ENCODE measurements at regions not wholly inside any gene's neighbourhood (a gene's known extent, or its start where the extent isn't known, plus 50 kb on each side); places are given as distances from the start of the nearest gene placed in this dataset.

DNA sequence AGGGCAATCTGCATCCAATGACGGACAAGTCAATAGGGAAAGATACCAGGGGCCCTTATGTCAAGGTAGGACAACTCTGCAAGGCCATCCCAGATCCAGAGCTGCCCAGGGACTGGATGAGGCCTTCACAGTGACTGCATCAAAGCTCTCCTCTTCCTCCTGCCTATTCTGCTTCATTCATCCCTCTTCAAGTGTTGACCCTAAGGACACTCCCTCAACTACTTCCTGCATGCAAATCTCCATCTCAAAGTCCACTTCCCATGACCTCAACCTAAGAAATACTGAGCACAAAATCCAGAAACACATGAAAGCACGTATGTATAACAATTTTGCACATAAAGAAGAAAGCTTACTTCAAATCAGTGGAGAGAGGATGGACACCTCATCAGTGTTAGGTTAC is 182.3 kb downstream of the AVL9 start:
- Histone ChIP-seq H3K9me2 (replicated peaks; ENCODE audit: low read depth, low read length) (no peaks in the 10 kb centered on the region), H4K20me1 (ENCODE audit: insufficient read depth, low read length, poor library complexity, severe bottlenecking) (no peaks in the 10 kb centered on the region), H3K9ac (ENCODE audit: low read depth, low read length, poor library complexity, severe bottlenecking) (no peak overlapping the region), H3K79me2 (ENCODE audit: insufficient read depth, low read length) (no peaks in the 10 kb centered on the region), H3K27me3 (ENCODE audit: insufficient read depth, low read length, poor library complexity, severe bottlenecking) (no peaks in the 10 kb centered on the region), H3K9me3 (ENCODE audit: insufficient read depth, low read depth, low read length) (no peaks in the 10 kb centered on the region), H3K4me3 (ENCODE audit: low read length, poor library complexity, severe bottlenecking) (no peak overlapping the region), H3K36me3 (ENCODE audit: insufficient read depth, low read length) (no peaks in the 10 kb centered on the region), H3K4me1 (ENCODE audit: insufficient read depth, low read length, poor library complexity, severe bottlenecking) (no peaks in the 10 kb centered on the region), H3F3A (ENCODE audit: low read depth) (no peaks in the 10 kb centered on the region), H2AFZ (ENCODE audit: low read length) (no peak overlapping the region), H3K4me2 (ENCODE audit: low read depth, low read length, poor library complexity, severe bottlenecking) (no peak overlapping the region)
- no peak for TF ChIP-seq EZH2phosphoT487 (IDR thresholded peaks at IDR 0.05; ENCODE audit: borderline replicate concordance)
- TF ChIP-seq, protein P1, sequence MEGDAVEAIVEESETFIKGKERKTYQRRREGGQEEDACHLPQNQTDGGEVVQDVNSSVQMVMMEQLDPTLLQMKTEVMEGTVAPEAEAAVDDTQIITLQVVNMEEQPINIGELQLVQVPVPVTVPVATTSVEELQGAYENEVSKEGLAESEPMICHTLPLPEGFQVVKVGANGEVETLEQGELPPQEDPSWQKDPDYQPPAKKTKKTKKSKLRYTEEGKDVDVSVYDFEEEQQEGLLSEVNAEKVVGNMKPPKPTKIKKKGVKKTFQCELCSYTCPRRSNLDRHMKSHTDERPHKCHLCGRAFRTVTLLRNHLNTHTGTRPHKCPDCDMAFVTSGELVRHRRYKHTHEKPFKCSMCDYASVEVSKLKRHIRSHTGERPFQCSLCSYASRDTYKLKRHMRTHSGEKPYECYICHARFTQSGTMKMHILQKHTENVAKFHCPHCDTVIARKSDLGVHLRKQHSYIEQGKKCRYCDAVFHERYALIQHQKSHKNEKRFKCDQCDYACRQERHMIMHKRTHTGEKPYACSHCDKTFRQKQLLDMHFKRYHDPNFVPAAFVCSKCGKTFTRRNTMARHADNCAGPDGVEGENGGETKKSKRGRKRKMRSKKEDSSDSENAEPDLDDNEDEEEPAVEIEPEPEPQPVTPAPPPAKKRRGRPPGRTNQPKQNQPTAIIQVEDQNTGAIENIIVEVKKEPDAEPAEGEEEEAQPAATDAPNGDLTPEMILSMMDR (conservative IDR thresholded peaks at IDR 0.05; ENCODE audit: low read length): no peak

DNA sequence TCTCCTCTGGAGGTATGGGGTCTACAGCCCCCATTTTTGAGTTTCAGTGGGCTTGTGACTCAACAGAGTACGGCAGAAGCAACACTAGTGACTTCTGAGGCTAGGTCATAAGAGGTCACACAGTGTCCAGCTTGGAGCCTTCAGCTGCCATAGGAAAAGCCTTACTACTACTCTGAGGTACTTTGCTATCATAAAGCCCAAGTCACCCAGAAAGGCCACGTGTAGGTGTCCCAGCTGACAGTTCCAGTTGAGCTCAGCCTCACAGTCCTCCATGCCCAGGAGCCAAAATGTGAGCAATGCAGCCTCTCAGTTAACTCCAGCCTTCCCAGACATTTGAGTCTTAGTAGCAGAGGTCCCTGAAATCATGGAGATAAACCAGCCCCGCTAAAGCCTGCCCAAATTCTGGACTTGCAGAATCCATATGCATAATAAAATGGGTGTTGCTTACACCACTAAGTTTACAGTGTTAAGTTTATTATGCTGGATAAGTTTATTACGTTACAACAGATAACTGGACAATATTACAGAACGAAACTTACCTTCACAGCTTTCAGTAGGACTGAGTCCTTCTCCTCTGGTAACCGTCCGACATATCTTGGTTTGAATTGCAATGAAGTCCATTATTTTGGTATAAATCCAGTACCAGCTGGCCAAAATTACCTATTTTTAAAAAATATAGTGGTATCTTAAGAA is 181.1 kb downstream of the AVL9 start:
- Histone ChIP-seq H2AFZ (ENCODE audit: low read length) (no peak overlapping the region), H3K4me2 (ENCODE audit: low read depth, low read length, poor library complexity, severe bottlenecking) (no peak overlapping the region), H3K9ac (ENCODE audit: low read depth, low read length, poor library complexity, severe bottlenecking) (no peak overlapping the region), H3K9me3 (ENCODE audit: insufficient read depth, low read depth, low read length) (no peaks in the 10 kb centered on the region), H3K36me3 (ENCODE audit: insufficient read depth, low read length) (no peaks in the 10 kb centered on the region), H3K79me2 (ENCODE audit: insufficient read depth, low read length) (no peaks in the 10 kb centered on the region), H3K9me2 (replicated peaks; ENCODE audit: low read depth, low read length) (no peaks in the 10 kb centered on the region), H3K27me3 (ENCODE audit: insufficient read depth, low read length, poor library complexity, severe bottlenecking) (no peaks in the 10 kb centered on the region), H3K4me1 (ENCODE audit: insufficient read depth, low read length, poor library complexity, severe bottlenecking) (no peaks in the 10 kb centered on the region), H3K4me3 (ENCODE audit: low read length, poor library complexity, severe bottlenecking) (no peak overlapping the region), H4K20me1 (ENCODE audit: insufficient read depth, low read length, poor library complexity, severe bottlenecking) (no peaks in the 10 kb centered on the region), H3F3A (ENCODE audit: low read depth) (no peaks in the 10 kb centered on the region)
- no peak for TF ChIP-seq EZH2phosphoT487 (IDR thresholded peaks at IDR 0.05; ENCODE audit: borderline replicate concordance)
- TF ChIP-seq, protein P1 (conservative IDR thresholded peaks at IDR 0.05; ENCODE audit: low read length): no peak

DNA sequence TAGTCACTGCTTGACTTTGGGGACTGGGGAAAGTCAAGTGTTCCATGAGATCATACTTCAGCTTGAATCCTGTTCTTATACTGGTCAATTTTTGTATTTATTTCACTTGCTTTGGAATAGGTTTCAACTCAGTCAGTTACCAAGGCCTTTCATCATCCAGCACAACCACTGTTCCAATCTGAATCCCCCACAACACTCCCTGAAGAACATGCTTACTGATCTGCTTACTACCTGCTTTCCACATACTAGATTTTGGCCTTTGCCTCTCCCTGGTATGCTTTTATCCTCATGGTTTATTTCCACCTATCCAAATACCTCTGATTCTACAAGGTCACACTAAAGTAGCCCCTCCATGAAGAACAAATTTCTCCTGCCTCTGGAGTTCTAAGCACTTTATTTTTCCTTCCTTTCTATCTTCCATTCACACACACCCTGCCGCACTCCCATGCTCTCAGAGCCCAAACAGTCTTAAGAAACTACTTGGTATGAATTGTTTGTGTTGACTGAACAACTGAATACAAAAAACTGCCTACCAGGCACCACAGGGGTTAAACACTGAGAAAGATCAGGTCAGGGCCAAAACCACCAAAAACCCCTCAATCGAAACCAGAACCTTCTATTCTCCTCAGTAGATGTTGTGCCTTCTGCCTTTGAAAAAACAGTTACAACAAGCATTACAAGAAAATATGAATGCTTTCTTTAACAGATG is 178.1 kb downstream of the AVL9 start:
- no peak overlapping the region for H3K4me2 ChIP-seq (ENCODE audit: low read depth, low read length, poor library complexity, severe bottlenecking)

More for the DNA sequence above, 178.1 kb downstream of the AVL9 start:
- Histone ChIP-seq H3K27me3 (ENCODE audit: insufficient read depth, low read length, poor library complexity, severe bottlenecking) (no peaks in the 10 kb centered on the region), H3K79me2 (ENCODE audit: insufficient read depth, low read length) (no peaks in the 10 kb centered on the region), H3K9me2 (replicated peaks; ENCODE audit: low read depth, low read length) (no peaks in the 10 kb centered on the region), H3K9ac (ENCODE audit: low read depth, low read length, poor library complexity, severe bottlenecking) (no peak overlapping the region), H3K9me3 (ENCODE audit: insufficient read depth, low read depth, low read length) (no peaks in the 10 kb centered on the region), H2AFZ (ENCODE audit: low read length) (no peak overlapping the region), H3K4me3 (ENCODE audit: low read length, poor library complexity, severe bottlenecking) (no peak overlapping the region), H3F3A (ENCODE audit: low read depth) (no peaks in the 10 kb centered on the region), H4K20me1 (ENCODE audit: insufficient read depth, low read length, poor library complexity, severe bottlenecking) (no peaks in the 10 kb centered on the region), H3K36me3 (ENCODE audit: insufficient read depth, low read length) (no peaks in the 10 kb centered on the region), H3K4me1 (ENCODE audit: insufficient read depth, low read length, poor library complexity, severe bottlenecking) (peaks cover 11% of the 10 kb centered on the region)
- no peak for TF ChIP-seq EZH2phosphoT487 (IDR thresholded peaks at IDR 0.05; ENCODE audit: borderline replicate concordance)
- TF ChIP-seq, protein P1 (conservative IDR thresholded peaks at IDR 0.05; ENCODE audit: low read length): no peak

Measured in Loucy (cell line).